ENCODE measurements at regions not wholly inside any gene's neighbourhood (a gene's known extent, or its start where the extent isn't known, plus 50 kb on each side); places are given as distances from the start of the nearest gene placed in this dataset.

- Histone ChIP-seq H3K27me3 (ENCODE audit: insufficient read depth, low read length) (no peaks in the 10 kb centered on the region), H4K20me1 (ENCODE audit: insufficient read depth, low read length) (no peaks in the 10 kb centered on the region), H3K79me2 (ENCODE audit: insufficient read depth, low read length) (no peaks in the 10 kb centered on the region), H3K9ac (ENCODE audit: low read length) (no peak overlapping the region), H3K4me1 (ENCODE audit: insufficient read depth, low read length) (no peaks in the 10 kb centered on the region), H3K4me2 (ENCODE audit: low read length) (no peak overlapping the region), H3K36me3 (ENCODE audit: insufficient read depth, low read length) (no peaks in the 10 kb centered on the region), H3K9me3 (ENCODE audit: insufficient read depth, low read depth, low read length) (no peaks in the 10 kb centered on the region), H3K4me3 (ENCODE audit: insufficient read depth, low read depth, low read length) (no peak overlapping the region), H2AFZ (ENCODE audit: low read depth, low read length) (no peak overlapping the region), H3K27ac (ENCODE audit: low read depth, low read length) (no peak overlapping the region)
- no peak for FAIRE-seq
- Mint-ChIP-seq H3K4me3 (ENCODE audit: unreplicated experiment) (no peak overlapping the region), H3K27ac (ENCODE audit: unreplicated experiment) (no peak overlapping the region), H3K9me3 (ENCODE audit: unreplicated experiment) (no peaks in the 10 kb centered on the region), H3K4me1 (ENCODE audit: low read depth, unreplicated experiment) (no peaks in the 10 kb centered on the region), H3K36me3 (ENCODE audit: low read depth, unreplicated experiment) (no peaks in the 10 kb centered on the region), H3K27me3 (ENCODE audit: low read depth, unreplicated experiment) (no peaks in the 10 kb centered on the region)
- TF ChIP-seq CTCF (IDR thresholded peaks at IDR 0.05; ENCODE audit: insufficient read depth, low read depth, low read length) = no peak
- no peak for TF ChIP-seq EZH2 (IDR thresholded peaks at IDR 0.05; ENCODE audit: insufficient read depth, low read length)
- no peak for DNase-seq (ENCODE audit: low read depth)
These were observed 637.2 kb downstream of the TMTC2 start for GRCh38 chr12:83323866-83324265.

GRCh38 chr12:83322809-83323208 lies 636.1 kb downstream of the TMTC2 start:
- Mint-ChIP-seq H3K27ac (ENCODE audit: unreplicated experiment) (no peak overlapping the region), H3K4me1 (ENCODE audit: low read depth, unreplicated experiment) (peaks cover 3% of the 10 kb centered on the region), H3K36me3 (ENCODE audit: low read depth, unreplicated experiment) (no peaks in the 10 kb centered on the region), H3K4me3 (ENCODE audit: unreplicated experiment) (no peak overlapping the region), H3K27me3 (ENCODE audit: low read depth, unreplicated experiment) (no peaks in the 10 kb centered on the region), H3K9me3 (ENCODE audit: unreplicated experiment) (no peaks in the 10 kb centered on the region)
- Histone ChIP-seq H3K27ac (ENCODE audit: low read depth, low read length) (no peak overlapping the region), H3K4me3 (ENCODE audit: insufficient read depth, low read depth, low read length) (no peak overlapping the region), H3K9me3 (ENCODE audit: insufficient read depth, low read depth, low read length) (no peaks in the 10 kb centered on the region), H2AFZ (ENCODE audit: low read depth, low read length) (no peak overlapping the region), H4K20me1 (ENCODE audit: insufficient read depth, low read length) (no peaks in the 10 kb centered on the region), H3K27me3 (ENCODE audit: insufficient read depth, low read length) (no peaks in the 10 kb centered on the region), H3K4me1 (ENCODE audit: insufficient read depth, low read length) (no peaks in the 10 kb centered on the region), H3K79me2 (ENCODE audit: insufficient read depth, low read length) (no peaks in the 10 kb centered on the region), H3K9ac (ENCODE audit: low read length) (no peak overlapping the region), H3K4me2 (ENCODE audit: low read length) (no peak overlapping the region), H3K36me3 (ENCODE audit: insufficient read depth, low read length) (no peaks in the 10 kb centered on the region)
- DNase-seq (ENCODE audit: low read depth) (no peak), FAIRE-seq (no peak)
- TF ChIP-seq EZH2 (IDR thresholded peaks at IDR 0.05; ENCODE audit: insufficient read depth, low read length) (no peak), CTCF (IDR thresholded peaks at IDR 0.05; ENCODE audit: insufficient read depth, low read depth, low read length) (no peak)

- DNase-seq (ENCODE audit: low read depth) (no peak), FAIRE-seq (no peak)
- Histone ChIP-seq H3K9ac (ENCODE audit: low read length) (no peak overlapping the region), H3K36me3 (ENCODE audit: insufficient read depth, low read length) (no peaks in the 10 kb centered on the region), H3K4me1 (ENCODE audit: insufficient read depth, low read length) (no peaks in the 10 kb centered on the region), H3K27ac (ENCODE audit: low read depth, low read length) (no peak overlapping the region), H4K20me1 (ENCODE audit: insufficient read depth, low read length) (no peaks in the 10 kb centered on the region), H3K79me2 (ENCODE audit: insufficient read depth, low read length) (no peaks in the 10 kb centered on the region), H2AFZ (ENCODE audit: low read depth, low read length) (no peak overlapping the region), H3K9me3 (ENCODE audit: insufficient read depth, low read depth, low read length) (no peaks in the 10 kb centered on the region), H3K27me3 (ENCODE audit: insufficient read depth, low read length) (no peaks in the 10 kb centered on the region), H3K4me2 (ENCODE audit: low read length) (no peak overlapping the region), H3K4me3 (ENCODE audit: insufficient read depth, low read depth, low read length) (no peak overlapping the region)
- Mint-ChIP-seq H3K4me1 (ENCODE audit: low read depth, unreplicated experiment) (peaks cover 3% of the 10 kb centered on the region), H3K4me3 (ENCODE audit: unreplicated experiment) (no peak overlapping the region), H3K27ac (ENCODE audit: unreplicated experiment) (no peak overlapping the region), H3K27me3 (ENCODE audit: low read depth, unreplicated experiment) (no peaks in the 10 kb centered on the region), H3K9me3 (ENCODE audit: unreplicated experiment) (no peaks in the 10 kb centered on the region), H3K36me3 (ENCODE audit: low read depth, unreplicated experiment) (no peaks in the 10 kb centered on the region)
- TF ChIP-seq EZH2 (IDR thresholded peaks at IDR 0.05; ENCODE audit: insufficient read depth, low read length) = no peak
- TF ChIP-seq CTCF (IDR thresholded peaks at IDR 0.05; ENCODE audit: insufficient read depth, low read depth, low read length) = no peak
These were observed 635.3 kb downstream of the TMTC2 start for GRCh38 chr12:83321971-83322370.

All from astrocyte (in vitro differentiated cells and primary cell).